Neuron (in vitro differentiated cells): ENCODE measurements at regions not wholly inside any gene's neighbourhood (a gene's known extent, or its start where the extent isn't known, plus 50 kb on each side); places are given as distances from the start of the nearest gene placed in this dataset.

Source experiments
- H2AFZ ChIP-seq: one replicate; pipeline ENCODE4 v1.6.1; 2013; ENCODE audit warnings: low read depth, mild to moderate bottlenecking, inconsistent platforms, low read length, moderate library complexity
- H3K27me3 ChIP-seq: one replicate; pipeline ENCODE4 v1.6.1; 2013; ENCODE audit warnings: low read length; ENCODE audit not compliant: insufficient read depth
- H3K36me3 ChIP-seq: one replicate; pipeline ENCODE4 v1.6.1; 2013; ENCODE audit warnings: low read length; ENCODE audit not compliant: insufficient read depth
- H3K4me1 ChIP-seq: one replicate; pipeline ENCODE4 v1.6.1; 2013; ENCODE audit warnings: low read length; ENCODE audit not compliant: insufficient read depth
- H3K4me3 ChIP-seq: 2 replicates; pipeline ENCODE4 v1.5.1; 2013; ENCODE audit warnings: mild to moderate bottlenecking, low read length, moderate library complexity
- H3K9me3 ChIP-seq: one replicate; pipeline ENCODE4 v1.6.1; 2013; ENCODE audit warnings: low read length

DNA sequence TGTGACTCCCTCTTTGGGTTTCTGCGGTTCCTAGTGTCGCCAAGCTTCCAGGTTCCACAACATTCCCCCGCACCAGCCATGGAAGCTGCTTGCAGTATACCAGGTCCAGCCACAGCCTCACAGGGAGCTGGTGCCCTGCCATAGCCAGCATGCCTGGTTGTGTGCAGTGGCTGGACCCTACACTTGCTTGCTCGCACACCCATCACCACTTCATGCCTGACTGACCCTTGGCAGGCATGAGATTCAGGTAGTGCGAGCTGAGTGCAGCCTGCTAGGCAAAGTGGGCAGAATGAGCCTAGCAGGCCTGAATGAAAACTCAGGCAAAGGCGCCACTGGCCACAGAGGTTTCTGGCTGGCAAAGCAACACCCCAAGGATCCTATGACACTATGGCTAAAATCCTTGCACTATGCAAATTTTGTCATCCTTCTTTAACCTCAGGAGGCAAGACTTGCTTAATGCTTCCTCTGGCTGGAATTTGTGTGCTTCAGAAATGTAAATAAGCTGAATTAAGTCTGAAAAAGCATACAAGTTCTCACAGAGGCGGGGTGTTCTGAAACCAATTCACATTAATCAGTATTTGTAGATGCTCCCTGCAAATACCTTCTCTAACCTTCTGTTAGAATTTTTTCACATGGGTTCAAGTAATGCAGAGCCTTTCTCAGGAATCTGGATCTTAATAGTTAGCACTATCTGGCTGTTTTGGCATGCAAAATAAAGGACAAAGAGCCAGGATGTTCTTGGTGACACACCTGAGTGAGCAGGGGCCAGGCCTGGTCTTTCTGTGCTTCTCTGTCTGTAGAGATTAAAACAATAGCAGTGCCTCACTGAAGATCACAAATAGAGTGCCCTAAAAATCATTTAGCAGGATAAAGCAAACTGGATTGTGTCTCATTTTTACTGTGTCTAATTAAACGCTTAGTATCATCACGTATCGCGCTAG lies 256.9 kb downstream of the GPATCH2 start:
- no peaks in the 10 kb centered on the region for H3K36me3 ChIP-seq
- no peak overlapping the region for H3K4me3 ChIP-seq
- H3K27me3 ChIP-seq = no peaks in the 10 kb centered on the region
- H3K9me3 ChIP-seq = peaks cover 5% of the 10 kb centered on the region
- H3K4me1 ChIP-seq = no peaks in the 10 kb centered on the region
- no peak overlapping the region for H2AFZ ChIP-seq

- Histone ChIP-seq H3K4me3 (no peak overlapping the region), H3K27me3 (no peaks in the 10 kb centered on the region), H3K9me3 (peaks cover 2% of the 10 kb centered on the region), H2AFZ (no peak overlapping the region), H3K36me3 (no peaks in the 10 kb centered on the region), H3K4me1 (no peaks in the 10 kb centered on the region)
Observed at GRCh38 chr1:217372049-217372970, 258.6 kb downstream of the GPATCH2 start.

DNA sequence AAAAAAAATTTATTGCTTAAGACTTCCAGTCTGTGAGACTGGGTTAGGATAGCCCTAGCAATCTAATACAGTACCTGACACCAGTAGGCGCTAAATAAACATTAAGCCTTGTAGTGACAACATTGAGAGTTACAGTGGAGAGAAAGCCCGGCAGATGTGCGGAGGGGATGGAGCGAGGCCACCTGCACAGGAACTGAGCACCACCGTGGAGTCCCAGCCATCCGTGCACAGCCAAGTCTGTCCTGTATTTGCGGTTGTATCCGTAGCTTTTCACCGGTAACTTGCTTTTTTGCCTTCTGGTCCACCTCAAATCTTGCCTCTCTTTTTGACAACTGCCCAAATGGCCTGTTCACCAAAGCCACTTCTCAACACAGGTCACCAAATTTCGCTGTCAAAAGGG lies 260.1 kb downstream of the GPATCH2 start:
- no peaks in the 10 kb centered on the region for H3K9me3 ChIP-seq
- no peaks in the 10 kb centered on the region for H3K27me3 ChIP-seq
- H3K4me3 ChIP-seq = no peak overlapping the region
- no peaks in the 10 kb centered on the region for H3K4me1 ChIP-seq
- H2AFZ ChIP-seq = no peak overlapping the region
- H3K36me3 ChIP-seq = no peaks in the 10 kb centered on the region

- Histone ChIP-seq H2AFZ (no peak overlapping the region), H3K4me1 (no peaks in the 10 kb centered on the region), H3K4me3 (no peak overlapping the region), H3K27me3 (no peaks in the 10 kb centered on the region), H3K9me3 (no peaks in the 10 kb centered on the region), H3K36me3 (no peaks in the 10 kb centered on the region)
Observed at GRCh38 chr1:217369996-217370551, 260.8 kb downstream of the GPATCH2 start.

- Histone ChIP-seq H2AFZ (no peak overlapping the region), H3K4me1 (no peaks in the 10 kb centered on the region), H3K9me3 (no peaks in the 10 kb centered on the region), H3K36me3 (no peaks in the 10 kb centered on the region), H3K27me3 (no peaks in the 10 kb centered on the region), H3K4me3 (no peak overlapping the region)
Observed at GRCh38 chr1:217369271-217369981, 261.5 kb downstream of the GPATCH2 start.

- Histone ChIP-seq H3K4me1 (no peaks in the 10 kb centered on the region), H2AFZ (no peak overlapping the region), H3K4me3 (no peak overlapping the region), H3K36me3 (no peaks in the 10 kb centered on the region), H3K9me3 (no peaks in the 10 kb centered on the region), H3K27me3 (no peaks in the 10 kb centered on the region)
Observed at GRCh38 chr1:217364220-217364619, 266.7 kb downstream of the GPATCH2 start.

- Histone ChIP-seq H3K9me3 (no peaks in the 10 kb centered on the region), H3K27me3 (no peaks in the 10 kb centered on the region), H2AFZ (no peak overlapping the region), H3K4me1 (no peaks in the 10 kb centered on the region), H3K4me3 (no peak overlapping the region), H3K36me3 (no peaks in the 10 kb centered on the region)
Observed at GRCh38 chr1:217363319-217363718, 267.6 kb downstream of the GPATCH2 start.

- Histone ChIP-seq H3K4me1 (no peaks in the 10 kb centered on the region), H3K27me3 (no peaks in the 10 kb centered on the region)
Observed at GRCh38 chr1:217360510-217360909, 270.4 kb downstream of the GPATCH2 start.

GRCh38 chr1:217354895-217355294 lies 276.0 kb downstream of the GPATCH2 start:
- Histone ChIP-seq H3K4me3 (no peak overlapping the region), H3K9me3 (no peaks in the 10 kb centered on the region), H3K27me3 (peaks cover 2% of the 10 kb centered on the region), H3K36me3 (no peaks in the 10 kb centered on the region), H3K4me1 (no peaks in the 10 kb centered on the region), H2AFZ (no peak overlapping the region)

More at GRCh38 chr1:217360510-217360909, 270.4 kb downstream of the GPATCH2 start:
- Histone ChIP-seq H3K9me3 (no peaks in the 10 kb centered on the region), H3K4me3 (no peak overlapping the region), H2AFZ (no peak overlapping the region), H3K36me3 (no peaks in the 10 kb centered on the region)

DNA sequence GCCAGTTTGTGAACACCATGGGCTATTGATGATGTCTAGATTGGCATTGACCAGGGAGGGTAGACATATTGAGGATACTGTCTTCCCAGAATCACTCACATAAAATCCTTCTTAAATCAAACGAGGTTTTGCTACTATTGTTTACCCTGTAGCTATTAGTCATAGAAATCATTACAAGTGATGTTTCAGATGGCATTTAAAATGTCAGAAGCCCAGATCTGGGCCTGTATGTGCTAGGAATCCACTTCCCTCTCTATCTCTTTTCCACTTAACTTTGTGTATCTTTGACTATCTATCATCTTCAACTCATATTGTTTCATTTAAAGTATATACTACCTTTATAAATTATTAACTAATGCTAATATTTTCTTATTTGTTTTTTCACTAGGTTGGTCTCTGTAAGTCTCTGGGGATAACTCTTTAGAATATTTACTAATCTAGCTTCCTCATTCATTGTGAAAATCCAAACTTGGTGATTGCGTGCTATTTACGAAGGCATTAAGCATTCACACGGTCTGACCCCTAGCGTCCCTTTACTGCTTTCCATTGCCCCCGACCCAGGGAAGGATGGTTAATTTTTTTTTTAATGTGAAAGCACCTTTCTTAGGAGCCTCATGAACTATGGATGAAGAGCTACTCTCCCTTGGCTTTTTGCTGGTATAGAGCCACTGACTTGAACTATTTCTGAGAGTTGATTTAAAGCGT lies 281.8 kb downstream of the GPATCH2 start:
- H3K27me3 ChIP-seq = peaks cover 2% of the 10 kb centered on the region
- H3K9me3 ChIP-seq = no peaks in the 10 kb centered on the region
- no peak overlapping the region for H2AFZ ChIP-seq
- no peaks in the 10 kb centered on the region for H3K36me3 ChIP-seq
- no peak overlapping the region for H3K4me3 ChIP-seq
- no peaks in the 10 kb centered on the region for H3K4me1 ChIP-seq

GRCh38 chr1:217344712-217345111 lies 286.2 kb downstream of the GPATCH2 start:
- Histone ChIP-seq H3K4me1 (peaks cover 3% of the 10 kb centered on the region), H3K9me3 (no peaks in the 10 kb centered on the region)

GRCh38 chr1:217343907-217344306 lies 287.0 kb downstream of the GPATCH2 start:
- H3K27me3 ChIP-seq = no peaks in the 10 kb centered on the region
- H3K9me3 ChIP-seq = no peaks in the 10 kb centered on the region
- H3K36me3 ChIP-seq = no peaks in the 10 kb centered on the region
- peaks cover 3% of the 10 kb centered on the region for H3K4me1 ChIP-seq
- H2AFZ ChIP-seq = no peak overlapping the region
- no peak overlapping the region for H3K4me3 ChIP-seq

More at GRCh38 chr1:217344712-217345111, 286.2 kb downstream of the GPATCH2 start:
- no peak overlapping the region for H2AFZ ChIP-seq
- H3K4me3 ChIP-seq = no peak overlapping the region
- H3K36me3 ChIP-seq = no peaks in the 10 kb centered on the region
- no peaks in the 10 kb centered on the region for H3K27me3 ChIP-seq
